ENCODE measurements at regions not wholly inside any gene's neighbourhood (a gene's known extent, or its start where the extent isn't known, plus 50 kb on each side); places are given as distances from the start of the nearest gene placed in this dataset.

DNA sequence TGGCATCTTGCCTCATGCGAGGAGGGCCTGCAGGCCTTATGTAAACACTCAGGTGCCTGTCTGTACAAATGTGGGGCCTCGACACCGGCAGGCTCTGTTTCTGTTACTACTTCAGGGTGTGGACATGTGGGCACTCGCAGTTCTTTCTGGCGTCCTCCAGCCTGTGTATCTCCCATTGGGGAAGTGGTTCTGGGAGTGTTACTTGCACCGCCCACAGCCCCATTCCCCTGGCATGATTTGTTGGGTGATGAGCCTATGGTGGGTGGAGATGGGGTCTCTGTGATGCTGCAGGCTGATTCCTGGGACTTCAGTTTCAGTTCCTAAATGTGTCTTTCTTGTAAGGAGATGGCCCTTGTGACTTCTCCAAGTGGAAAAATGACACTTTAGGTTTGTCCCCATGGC is 82.1 kb upstream of the PITX1 start:
- no peaks in the 10 kb centered on the region for H3K79me2 ChIP-seq (ENCODE audit: control insufficient read depth, insufficient read depth, low read length)
- in situ Hi-C loops (cut with MboI) = no loop called here
- RAD21 ChIA-PET (ENCODE audit: unreplicated experiment) = no interaction called here
- no peak for FAIRE-seq
- no peak for DNase-seq (ENCODE audit: low read depth, low spot score)
- no peak overlapping the region for H3K4me2 ChIP-seq (ENCODE audit: control insufficient read depth, insufficient read depth)
- POLR2A ChIA-PET = no interaction called here
- H3K9ac ChIP-seq (ENCODE audit: control insufficient read depth, insufficient read depth, low read length) = no peak overlapping the region
- WGBS (ENCODE audit: insufficient coverage, insufficient replicate concordance, low lambda C conversion rate, missing lambda C conversion rate) = 38% methylated on average over 6 of the region's 6 CpGs
- no peak overlapping the region for H2AFZ ChIP-seq (ENCODE audit: control insufficient read depth, low read depth, low read length)
- no TSS peak for BruUV-seq (replicated peaks)
- peaks cover 0 to 4% of the 10 kb centered on the region in 2 experiments; a peak in 2 of 4 replicates for H3K27me3 ChIP-seq (replicated peaks in 1 of 2; ENCODE audit: control insufficient read depth in 2 of 2, insufficient read depth in 2 of 2, low read length in 1 of 2)
- SMC1A ChIA-PET (ENCODE audit: uncharacterized antibody, unreplicated experiment) = no interaction called here
- no peaks in the 10 kb centered on the region for H3K9me3 ChIP-seq (replicated peaks; ENCODE audit: control insufficient read depth, insufficient read depth, low read length)
- no peaks in the 10 kb centered on the region for H3K4me1 ChIP-seq (ENCODE audit: control insufficient read depth, insufficient read depth, low read length)
- no peaks in the 10 kb centered on the region for H4K20me1 ChIP-seq (ENCODE audit: control insufficient read depth, insufficient read depth)
- intact Hi-C loops (cut with micrococcal nuclease; ENCODE audit: unreplicated experiment) = no loop called here
- CTCF ChIA-PET = no interaction called here
- H3K36me3 ChIP-seq (ENCODE audit: control insufficient read depth in 2 of 2, insufficient read depth in 2 of 2, low read length in 1 of 2) = no peaks in the 10 kb centered on the region
- H3K4me3 ChIP-seq = no peak overlapping the region
- no peak for ATAC-seq
- no peak for TF ChIP-seq MEF2A (IDR thresholded peaks at IDR 0.05; ENCODE audit: insufficient read depth, low read depth, low read length)
- no peak for TF ChIP-seq RELA (IDR thresholded peaks at IDR 0.05; ENCODE audit: borderline replicate concordance, partially characterized antibody)
- no peak for TF ChIP-seq FOXK2 (IDR thresholded peaks at IDR 0.05)
- TF ChIP-seq SIN3A (IDR thresholded peaks at IDR 0.05; ENCODE audit: low read depth, low read length) = no peak
- H3K27ac ChIP-seq (ENCODE audit: control insufficient read depth, insufficient read depth) = no peak overlapping the region

DNA sequence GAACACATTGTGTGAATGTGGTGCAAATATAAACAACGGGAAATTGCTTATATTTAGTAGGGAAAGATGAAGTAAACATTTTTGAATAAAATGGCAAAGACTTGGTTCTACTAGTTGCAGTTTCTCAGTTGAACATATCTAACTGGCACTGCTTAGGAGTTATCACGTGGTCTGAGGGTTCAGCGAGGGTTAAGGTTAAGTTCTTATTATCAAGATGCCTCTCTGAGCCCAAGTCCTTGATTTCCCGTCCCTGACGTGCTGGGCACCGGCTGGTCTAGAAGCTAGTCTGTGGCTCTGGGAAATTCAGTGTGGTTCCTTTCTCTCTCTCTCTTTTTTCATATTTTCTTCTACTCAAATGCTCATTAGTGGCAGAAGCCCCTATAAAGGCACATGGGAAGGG is 81.6 kb upstream of the PITX1 start:
- SMC1A ChIA-PET (ENCODE audit: uncharacterized antibody, unreplicated experiment) = no interaction called here
- no TSS peak for BruUV-seq (replicated peaks)
- no peak for FAIRE-seq
- no peak for TF ChIP-seq TARDBP (IDR thresholded peaks at IDR 0.05; ENCODE audit: borderline replicate concordance)
- TF ChIP-seq, protein P1, sequence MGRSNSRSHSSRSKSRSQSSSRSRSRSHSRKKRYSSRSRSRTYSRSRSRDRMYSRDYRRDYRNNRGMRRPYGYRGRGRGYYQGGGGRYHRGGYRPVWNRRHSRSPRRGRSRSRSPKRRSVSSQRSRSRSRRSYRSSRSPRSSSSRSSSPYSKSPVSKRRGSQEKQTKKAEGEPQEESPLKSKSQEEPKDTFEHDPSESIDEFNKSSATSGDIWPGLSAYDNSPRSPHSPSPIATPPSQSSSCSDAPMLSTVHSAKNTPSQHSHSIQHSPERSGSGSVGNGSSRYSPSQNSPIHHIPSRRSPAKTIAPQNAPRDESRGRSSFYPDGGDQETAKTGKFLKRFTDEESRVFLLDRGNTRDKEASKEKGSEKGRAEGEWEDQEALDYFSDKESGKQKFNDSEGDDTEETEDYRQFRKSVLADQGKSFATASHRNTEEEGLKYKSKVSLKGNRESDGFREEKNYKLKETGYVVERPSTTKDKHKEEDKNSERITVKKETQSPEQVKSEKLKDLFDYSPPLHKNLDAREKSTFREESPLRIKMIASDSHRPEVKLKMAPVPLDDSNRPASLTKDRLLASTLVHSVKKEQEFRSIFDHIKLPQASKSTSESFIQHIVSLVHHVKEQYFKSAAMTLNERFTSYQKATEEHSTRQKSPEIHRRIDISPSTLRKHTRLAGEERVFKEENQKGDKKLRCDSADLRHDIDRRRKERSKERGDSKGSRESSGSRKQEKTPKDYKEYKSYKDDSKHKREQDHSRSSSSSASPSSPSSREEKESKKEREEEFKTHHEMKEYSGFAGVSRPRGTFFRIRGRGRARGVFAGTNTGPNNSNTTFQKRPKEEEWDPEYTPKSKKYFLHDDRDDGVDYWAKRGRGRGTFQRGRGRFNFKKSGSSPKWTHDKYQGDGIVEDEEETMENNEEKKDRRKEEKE (IDR thresholded peaks at IDR 0.05) = no peak
- TF ChIP-seq RCOR1 (conservative IDR thresholded peaks at IDR 0.05; ENCODE audit: low read depth, low read length) = no peak
- no peak for TF ChIP-seq CUX1 (IDR thresholded peaks at IDR 0.05; ENCODE audit: insufficient replicate concordance, low read depth, low read length)
- TF ChIP-seq USF1 (IDR thresholded peaks at IDR 0.05; ENCODE audit: borderline replicate concordance, extremely low read length, insufficient read depth, low read depth, low read length) = no peak

More for the DNA sequence above, 81.6 kb upstream of the PITX1 start:
- POLR2A ChIA-PET = no interaction called here
- H2AFZ ChIP-seq (ENCODE audit: control insufficient read depth, low read depth, low read length) = no peak overlapping the region
- H3K79me2 ChIP-seq (ENCODE audit: control insufficient read depth, insufficient read depth, low read length) = no peaks in the 10 kb centered on the region
- DNase-seq (ENCODE audit: low read depth, low spot score) (no peak), ATAC-seq (no peak)
- H3K9me3 ChIP-seq (replicated peaks; ENCODE audit: control insufficient read depth, insufficient read depth, low read length) = no peaks in the 10 kb centered on the region
- intact Hi-C loops (cut with micrococcal nuclease; ENCODE audit: unreplicated experiment) = no loop called here
- CTCF ChIA-PET = no interaction called here
- no peak overlapping the region for H3K4me2 ChIP-seq (ENCODE audit: control insufficient read depth, insufficient read depth)
- H3K9ac ChIP-seq (ENCODE audit: control insufficient read depth, insufficient read depth, low read length) = no peak overlapping the region
- H3K4me3 ChIP-seq = no peak overlapping the region
- H3K4me1 ChIP-seq (ENCODE audit: control insufficient read depth, insufficient read depth, low read length) = no peaks in the 10 kb centered on the region
- H4K20me1 ChIP-seq (ENCODE audit: control insufficient read depth, insufficient read depth) = no peaks in the 10 kb centered on the region
- in situ Hi-C loops (cut with MboI) = no loop called here
- no peak overlapping the region for H3K27ac ChIP-seq (ENCODE audit: control insufficient read depth, insufficient read depth)
- RAD21 ChIA-PET (ENCODE audit: unreplicated experiment) = no interaction called here
- H3K36me3 ChIP-seq (ENCODE audit: control insufficient read depth in 2 of 2, insufficient read depth in 2 of 2, low read length in 1 of 2) = no peaks in the 10 kb centered on the region
- WGBS (ENCODE audit: insufficient coverage, insufficient replicate concordance, low lambda C conversion rate, missing lambda C conversion rate) = 39% methylated on average over 6 of the region's 6 CpGs
- H3K27me3 ChIP-seq (replicated peaks in 1 of 2; ENCODE audit: control insufficient read depth in 2 of 2, insufficient read depth in 2 of 2, low read length in 1 of 2) = peaks cover 0 to 4% of the 10 kb centered on the region in 2 experiments; a peak in 2 of 4 replicates
